Keratinocyte (primary cell): ENCODE measurements at regions not wholly inside any gene's neighbourhood (a gene's known extent, or its start where the extent isn't known, plus 50 kb on each side); places are given as distances from the start of the nearest gene placed in this dataset.

Experiments used
- EZH2 ChIP-seq: IDR thresholded peaks from one replicate; pipeline ENCODE4 v1.6.1; 2012; ENCODE audit warnings: inconsistent platforms, mild to moderate bottlenecking, low read length, moderate library complexity
- TF ChIP-seq, protein P1 (sequence below), 3 experiments: IDR thresholded peaks in 1 of 3; conservative IDR thresholded peaks in 1 of 3; optimal IDR thresholded peaks in 1 of 3; 2 replicates in 2 of 3; 3 replicates in 1 of 3; pipeline versions ENCODE3 to v1.5.1; 2011; ENCODE audit warnings: low read length in 3 of 3, mild to moderate bottlenecking in 3 of 3, moderate library complexity in 2 of 3, control low read depth in 1 of 3, inconsistent platforms in 1 of 3; ENCODE audit not compliant: insufficient read depth in 2 of 3; ENCODE audit errors: extremely low read depth in 1 of 3

DNA sequence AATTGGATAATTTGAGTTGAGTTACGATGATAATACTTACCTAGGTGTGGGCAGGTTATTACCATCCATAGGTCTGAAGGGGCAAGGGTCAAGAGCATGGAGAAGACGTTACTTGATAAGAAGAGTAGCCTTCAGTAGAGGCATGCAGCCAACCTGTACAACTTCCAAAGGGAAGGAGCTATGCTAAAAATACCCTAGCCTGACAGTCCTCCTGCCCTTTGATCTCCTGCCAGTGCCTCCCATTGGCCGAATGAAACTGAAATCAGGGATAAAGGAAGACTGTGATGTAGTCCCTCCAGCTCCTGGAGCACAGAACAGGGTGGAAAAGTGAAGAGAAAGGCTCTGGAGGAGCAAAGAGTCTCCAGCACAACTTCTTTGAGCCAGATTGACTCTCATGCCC lies 487.4 kb downstream of the ADCYAP1 start:
- TF ChIP-seq, protein P1, sequence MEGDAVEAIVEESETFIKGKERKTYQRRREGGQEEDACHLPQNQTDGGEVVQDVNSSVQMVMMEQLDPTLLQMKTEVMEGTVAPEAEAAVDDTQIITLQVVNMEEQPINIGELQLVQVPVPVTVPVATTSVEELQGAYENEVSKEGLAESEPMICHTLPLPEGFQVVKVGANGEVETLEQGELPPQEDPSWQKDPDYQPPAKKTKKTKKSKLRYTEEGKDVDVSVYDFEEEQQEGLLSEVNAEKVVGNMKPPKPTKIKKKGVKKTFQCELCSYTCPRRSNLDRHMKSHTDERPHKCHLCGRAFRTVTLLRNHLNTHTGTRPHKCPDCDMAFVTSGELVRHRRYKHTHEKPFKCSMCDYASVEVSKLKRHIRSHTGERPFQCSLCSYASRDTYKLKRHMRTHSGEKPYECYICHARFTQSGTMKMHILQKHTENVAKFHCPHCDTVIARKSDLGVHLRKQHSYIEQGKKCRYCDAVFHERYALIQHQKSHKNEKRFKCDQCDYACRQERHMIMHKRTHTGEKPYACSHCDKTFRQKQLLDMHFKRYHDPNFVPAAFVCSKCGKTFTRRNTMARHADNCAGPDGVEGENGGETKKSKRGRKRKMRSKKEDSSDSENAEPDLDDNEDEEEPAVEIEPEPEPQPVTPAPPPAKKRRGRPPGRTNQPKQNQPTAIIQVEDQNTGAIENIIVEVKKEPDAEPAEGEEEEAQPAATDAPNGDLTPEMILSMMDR (optimal IDR thresholded peaks at IDR 0.05 in 1 of 3, IDR thresholded peaks at IDR 0.05 in 1 of 3, conservative IDR thresholded peaks at IDR 0.05 in 1 of 3; ENCODE audit: extremely low read depth in 1 of 3, insufficient read depth in 2 of 3, low read length in 3 of 3), result no peak
- no peak for TF ChIP-seq EZH2
